ENCODE measurements at regions not wholly inside any gene's neighbourhood (a gene's known extent, or its start where the extent isn't known, plus 50 kb on each side); places are given as distances from the start of the nearest gene placed in this dataset.
"Not testable (repeated sequence)": the region's sequence is repeated elsewhere in the genome, so short reads cannot be mapped to it uniquely, and the experiment has no call there.

GRCh38 chr20:47971058-47971791 is 185.9 kb upstream of the SULF2 start:
- DNase-seq, result no peak

GRCh38 chr20:47970282-47970903 is 185.1 kb upstream of the SULF2 start:
- DNase-seq, result no peak

GRCh38 chr20:47969426-47969825 is 184.1 kb upstream of the SULF2 start:
- no peak for DNase-seq

GRCh38 chr20:47968541-47969310 is 183.4 kb upstream of the SULF2 start:
- DNase-seq, result no peak

DNA sequence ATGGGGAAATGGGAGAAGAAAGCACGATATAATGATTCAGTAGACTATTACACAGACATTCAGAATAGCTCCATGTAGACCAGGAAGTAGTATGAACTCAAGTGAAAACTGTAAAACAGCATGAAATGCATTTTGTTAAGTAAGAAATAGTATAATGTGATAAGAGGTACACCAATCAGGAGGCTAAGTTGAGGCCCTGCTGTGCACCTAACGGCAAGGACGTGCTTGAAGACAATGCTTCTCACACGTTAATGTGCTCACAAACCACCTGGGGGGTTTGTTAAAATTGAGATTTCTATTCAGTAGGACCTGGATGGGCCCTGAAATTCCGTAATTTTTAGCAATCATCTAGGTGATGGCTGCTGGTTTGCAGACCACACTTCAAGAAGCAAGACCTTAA is 178.9 kb upstream of the SULF2 start:
- no peak for DNase-seq

DNA sequence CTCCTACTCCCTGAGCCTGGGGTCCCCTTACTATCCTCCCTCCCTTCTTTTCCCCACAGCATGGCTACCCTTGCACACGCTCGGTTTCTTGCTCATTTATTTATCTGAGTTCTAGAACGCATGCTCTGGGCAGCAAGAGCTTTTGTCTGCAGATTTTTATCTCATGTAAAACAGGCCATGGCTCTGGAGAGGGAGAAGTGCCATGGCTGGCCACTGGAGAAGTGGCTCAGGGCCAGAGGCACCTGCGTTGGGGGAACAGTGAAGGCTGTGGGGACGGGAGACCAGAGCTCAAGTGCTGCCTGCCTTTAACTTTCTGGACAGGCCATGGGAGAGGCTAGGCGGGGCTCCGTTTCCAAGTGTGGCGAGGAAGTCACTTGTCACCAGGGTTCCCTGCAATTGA is 177.7 kb upstream of the SULF2 start:
- DNase-seq, result no peak

GRCh38 chr20:47962286-47962963 is 177.1 kb upstream of the SULF2 start:
- no peak for DNase-seq

DNA sequence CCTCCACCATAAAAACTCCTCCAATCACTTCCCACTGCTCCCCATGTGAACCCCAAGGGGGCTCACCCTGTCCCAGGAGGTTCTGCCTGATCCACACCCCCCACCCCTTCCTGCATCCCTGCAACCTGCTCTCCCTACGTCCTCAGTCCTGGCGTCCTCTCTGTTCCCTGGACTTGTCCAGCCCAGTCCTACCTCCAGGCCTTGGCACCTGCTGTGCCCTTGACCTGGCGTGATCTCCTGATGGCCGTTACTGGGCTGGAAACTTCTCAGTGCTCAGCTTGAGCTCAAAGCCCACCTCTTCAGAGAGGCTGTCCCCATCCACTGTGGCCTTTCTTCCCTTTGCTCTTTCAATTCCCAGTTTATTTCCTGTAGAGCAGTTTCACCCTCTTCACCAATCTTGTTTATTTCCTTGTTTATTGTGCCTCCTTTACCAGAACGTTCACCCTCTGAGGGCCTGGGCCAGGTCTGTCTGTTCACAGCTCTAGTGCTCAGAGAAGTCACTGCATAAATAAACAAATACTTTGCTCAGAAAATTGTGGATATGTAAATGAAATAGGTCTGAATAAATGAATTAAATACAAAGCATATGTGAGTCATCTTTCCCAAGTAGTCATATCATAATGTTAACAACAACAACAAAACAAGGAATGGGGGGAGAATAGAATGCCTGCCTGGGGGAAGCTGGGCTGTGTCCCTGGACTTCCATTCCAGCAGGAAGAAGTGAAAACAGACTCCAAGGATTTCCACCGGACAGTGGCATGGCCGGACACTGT is 175.7 kb upstream of the SULF2 start:
- DNase-seq, result no peak

DNA sequence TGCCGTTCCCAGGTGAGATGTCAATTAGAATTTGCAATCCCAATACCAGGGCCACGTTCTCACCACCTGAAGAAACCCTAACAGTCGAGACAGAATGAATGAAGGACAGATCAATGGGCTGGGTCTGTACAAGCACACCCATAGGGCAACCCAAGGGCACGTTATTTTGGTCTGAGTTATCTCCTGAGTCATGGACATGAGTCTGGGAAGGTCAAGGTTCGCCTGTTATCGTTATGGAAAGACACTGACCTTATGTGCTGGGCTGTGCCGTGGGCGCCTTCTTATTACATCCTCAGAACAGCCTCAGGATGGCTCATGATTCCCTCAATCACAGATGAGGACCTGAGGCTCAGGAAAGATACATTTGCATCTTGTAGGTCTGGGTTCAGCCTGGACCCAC is 175.0 kb upstream of the SULF2 start:
- DNase-seq, result no peak

- DNase-seq, result not testable (repeated sequence)
These were observed 172.9 kb upstream of the SULF2 start for GRCh38 chr20:47957989-47958801.

- DNase-seq, result no peak
These were observed 171.9 kb upstream of the SULF2 start for GRCh38 chr20:47957135-47957534.

DNA sequence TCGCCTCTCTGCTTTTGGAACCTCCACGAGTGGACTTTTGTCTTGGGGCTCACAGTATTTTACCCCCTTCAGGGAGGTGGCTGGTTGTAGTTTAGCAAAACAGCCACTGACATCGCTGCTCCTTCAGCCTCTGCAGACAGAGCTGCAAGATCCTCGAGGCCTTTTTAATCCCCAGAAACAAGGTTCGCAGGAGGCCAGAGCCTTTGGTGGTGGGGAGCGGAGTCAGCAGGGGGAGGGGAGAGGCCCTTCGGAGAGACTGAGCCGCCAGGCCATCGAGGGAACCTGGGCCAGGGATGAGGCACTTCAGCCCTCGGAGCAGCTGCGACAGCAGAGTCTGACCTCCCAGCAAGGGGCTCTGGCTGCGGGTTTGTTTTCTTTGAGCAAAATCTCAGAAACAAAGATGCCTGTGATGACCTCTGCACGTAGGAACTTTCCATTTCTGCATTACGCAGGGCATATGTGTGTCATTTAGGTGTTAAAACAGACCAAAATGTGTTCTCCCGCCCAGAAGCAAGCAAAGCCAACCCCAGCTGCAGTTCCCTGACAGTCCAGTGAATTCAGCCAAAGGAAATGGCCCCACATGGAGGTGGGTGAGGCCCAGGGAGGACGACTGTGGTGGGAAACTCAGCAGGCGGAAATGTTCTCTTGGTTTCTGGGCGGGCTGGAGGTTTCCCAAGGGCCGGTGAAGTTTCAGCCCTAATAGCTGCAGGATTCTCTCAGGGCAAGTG is 171.2 kb upstream of the SULF2 start:
- DNase-seq, result no peak

DNA sequence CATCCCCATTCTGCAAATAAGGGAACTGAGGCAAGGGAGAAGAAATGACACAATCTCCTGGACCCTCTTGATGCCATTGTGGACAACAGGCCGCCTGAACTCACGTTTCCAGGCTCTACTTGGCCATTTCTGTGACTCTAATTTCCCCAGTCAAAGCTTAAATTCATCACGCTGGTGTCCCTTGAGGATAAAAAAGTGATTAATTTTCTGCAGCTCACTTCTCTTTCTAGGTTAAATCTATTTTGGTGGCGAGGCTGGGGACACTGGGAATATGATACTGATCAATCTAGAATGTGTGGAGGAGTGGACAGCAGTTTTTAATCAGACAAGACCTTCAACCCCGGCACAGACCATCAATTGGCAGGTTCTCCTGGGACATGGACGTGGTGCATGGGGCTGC is 168.2 kb upstream of the SULF2 start:
- DNase-seq, result no peak

DNA sequence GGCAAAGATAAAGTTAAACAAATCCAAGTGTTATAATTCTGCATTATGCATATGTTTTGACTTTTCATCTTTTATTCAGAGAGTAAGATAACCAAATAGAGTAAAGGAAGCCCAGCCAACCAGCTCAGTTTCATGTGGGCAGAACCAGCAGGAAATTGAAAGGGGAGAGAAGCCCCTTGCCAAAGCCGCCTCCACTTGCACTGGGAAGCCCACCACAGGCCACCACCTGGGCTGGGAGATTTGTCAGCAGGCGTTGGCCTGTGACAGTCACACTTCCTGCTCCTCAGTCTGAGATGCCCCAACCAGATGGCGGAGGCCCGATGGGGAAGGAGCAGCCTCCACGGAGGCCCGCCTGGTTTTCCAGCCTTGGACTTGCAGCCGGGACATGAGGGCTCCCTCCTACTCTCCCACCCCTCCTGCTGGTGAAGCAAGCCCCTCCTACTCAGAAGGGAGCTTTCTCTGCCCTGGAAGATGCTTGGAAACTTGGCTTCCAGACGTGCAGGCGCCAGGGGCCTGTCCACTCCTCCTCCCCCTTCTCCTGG is 166.8 kb upstream of the SULF2 start:
- no peak for DNase-seq

DNA sequence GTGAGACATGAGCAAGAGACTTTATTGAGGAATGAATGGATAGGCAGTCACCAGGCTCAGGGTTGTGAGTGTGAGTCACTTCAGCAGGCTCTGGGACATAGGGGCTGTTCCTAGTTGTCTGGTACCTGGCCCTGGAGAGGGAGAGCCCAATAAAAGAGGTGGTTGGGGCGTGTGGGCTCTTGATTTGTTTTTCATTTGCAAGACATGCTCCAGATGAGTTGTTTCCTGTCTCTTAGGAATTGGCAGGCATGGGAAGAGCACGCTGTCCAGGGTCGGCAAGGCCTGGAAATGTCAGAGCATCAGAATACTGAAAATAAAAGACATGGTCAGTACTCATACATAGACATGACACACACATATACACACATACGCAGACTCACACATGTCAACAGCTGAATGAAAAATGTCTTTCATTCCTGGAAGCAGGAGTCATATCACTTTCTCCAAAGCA is 166.3 kb upstream of the SULF2 start:
- DNase-seq, result no peak

DNA sequence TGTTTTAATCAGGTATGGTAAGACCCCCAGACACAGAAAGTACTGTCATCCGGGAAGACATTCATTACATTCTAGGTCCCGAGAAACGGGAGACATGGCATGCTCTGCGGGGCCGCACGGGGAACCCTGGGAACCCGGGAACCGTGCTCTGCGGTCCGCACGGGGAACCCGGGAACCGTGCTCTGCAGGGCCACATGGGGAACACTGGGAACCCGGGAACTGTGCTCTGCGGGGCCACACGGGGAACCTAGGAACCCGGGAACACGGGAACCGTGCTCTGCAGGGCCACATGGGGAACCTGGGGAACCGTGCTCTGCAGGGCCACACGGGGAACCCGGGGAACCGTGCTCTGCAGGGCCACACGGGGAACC is 165.6 kb upstream of the SULF2 start:
- DNase-seq, result no peak

DNA sequence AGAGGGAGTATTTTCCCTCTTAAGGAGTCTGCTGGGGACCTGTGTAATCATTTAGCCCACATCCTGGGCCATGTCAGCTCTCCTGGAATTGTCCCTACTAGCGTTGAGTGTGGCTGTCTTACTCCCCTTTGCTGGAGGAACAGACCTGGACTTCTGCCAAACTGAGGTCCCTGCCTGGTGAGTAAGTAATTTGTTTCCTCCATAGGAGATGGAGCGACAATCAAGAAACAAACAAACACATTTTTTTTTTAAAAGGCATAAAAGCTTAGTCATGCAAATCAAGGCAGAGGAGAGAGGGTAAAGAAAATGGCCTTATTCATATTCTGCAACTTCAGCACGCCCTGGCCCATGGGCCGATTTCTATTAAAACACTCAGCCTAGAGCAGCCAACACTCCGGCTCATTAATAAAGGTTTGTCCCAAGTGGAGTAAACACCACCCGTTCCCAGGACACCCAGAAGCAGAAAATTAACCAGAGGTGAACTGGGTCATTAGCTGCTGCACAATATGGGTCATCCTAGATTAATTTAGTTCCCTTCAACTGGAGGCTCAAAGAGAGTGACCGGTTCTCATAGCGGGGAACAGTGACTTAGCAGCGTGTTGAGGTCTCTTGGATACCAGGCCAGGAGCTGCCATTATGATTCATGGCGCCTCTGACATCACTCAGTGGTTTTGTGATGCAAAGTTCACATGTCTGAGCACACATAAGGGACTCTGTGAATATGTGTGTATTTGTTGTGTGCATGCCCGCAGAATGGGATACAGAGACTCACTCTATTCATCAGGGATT is 165.0 kb upstream of the SULF2 start:
- DNase-seq, result peak; percentile 75

GRCh38 chr20:47949230-47949629 is 163.9 kb upstream of the SULF2 start:
- no peak for DNase-seq

DNA sequence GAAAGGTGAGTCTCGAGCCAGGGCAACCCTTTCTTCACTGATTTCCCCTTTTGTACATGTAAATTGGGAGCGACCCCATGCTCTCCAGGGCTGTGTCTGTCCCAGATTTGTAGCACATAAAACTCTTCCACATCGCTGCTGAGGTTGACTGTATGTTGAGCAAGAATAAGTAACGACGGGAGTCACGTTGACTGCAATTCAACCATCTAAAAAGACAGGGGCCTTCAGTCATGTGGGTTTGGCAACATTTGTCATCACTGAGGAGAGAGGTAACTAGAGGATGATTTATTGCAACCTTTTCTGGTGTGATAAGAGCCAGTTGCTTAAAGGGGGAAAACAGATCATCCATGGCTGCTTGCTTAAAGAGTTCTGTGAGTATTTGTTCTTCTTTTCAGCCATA is 159.4 kb upstream of the SULF2 start:
- no peak for DNase-seq

DNA sequence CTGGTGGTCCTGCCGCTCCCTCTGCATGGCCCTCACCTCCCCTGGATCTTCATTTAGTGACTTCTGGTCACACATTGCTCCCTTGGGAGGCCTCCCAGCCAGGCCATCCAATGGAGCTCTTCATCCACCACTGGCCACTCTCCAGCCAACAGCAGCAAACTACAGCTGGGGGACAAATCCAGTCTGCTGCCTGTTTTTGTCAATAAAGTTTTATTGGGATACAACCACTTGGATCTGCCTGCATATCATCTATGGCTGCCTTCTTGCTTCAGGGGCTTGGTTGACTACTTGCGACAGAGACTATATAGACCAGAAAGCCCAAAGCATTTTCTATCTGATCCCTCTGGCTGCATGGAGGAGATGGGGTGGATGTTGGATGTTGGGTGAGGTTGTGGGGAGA is 156.6 kb upstream of the SULF2 start:
- no peak for DNase-seq

Measured in NCI-H1105 (cell line).